ENCODE measurements at regions not wholly inside any gene's neighbourhood (a gene's known extent, or its start where the extent isn't known, plus 50 kb on each side); places are given as distances from the start of the nearest gene placed in this dataset.

GRCh38 chr2:142722086-142722485 lies 155.4 kb upstream of the KYNU start:
- TF ChIP-seq CTCF (IDR thresholded peaks at IDR 0.05): no peak
- Histone ChIP-seq H3K36me3 (ENCODE audit: insufficient read depth in 1 of 2, low read depth in 1 of 2) (no peaks in the 10 kb centered on the region), H3K27me3 (ENCODE audit: insufficient read depth in 3 of 3, low read length in 2 of 3) (no peaks in the 10 kb centered on the region), H3K9me3 (no peaks in the 10 kb centered on the region), H3K4me1 (no peaks in the 10 kb centered on the region), H3K4me3 (no peak overlapping the region), H3K27ac (no peak overlapping the region)
- DNase-seq (no peak), ATAC-seq (no peak)
- 85 to 93% (median 89%) methylated on average over 1 of the region's 1 CpG for WGBS, 3 donors
- intact Hi-C loops (cut with DNase I): no loop called here

GRCh38 chr2:142721015-142721414 lies 156.4 kb upstream of the KYNU start:
- WGBS, 3 donors: 75 to 87% (median 78%) methylated on average over 2 of the region's 2 CpGs
- Histone ChIP-seq H3K27me3 (ENCODE audit: insufficient read depth in 3 of 3, low read length in 2 of 3) (no peaks in the 10 kb centered on the region), H3K9me3 (no peaks in the 10 kb centered on the region), H3K36me3 (ENCODE audit: insufficient read depth in 1 of 2, low read depth in 1 of 2) (no peaks in the 10 kb centered on the region), H3K27ac (no peak overlapping the region), H3K4me1 (no peaks in the 10 kb centered on the region), H3K4me3 (no peak overlapping the region)
- no peak for DNase-seq
- ATAC-seq: no peak
- intact Hi-C loops (cut with DNase I): no loop called here
- no peak for TF ChIP-seq CTCF (IDR thresholded peaks at IDR 0.05)

- Histone ChIP-seq H3K4me3 (no peak overlapping the region), H3K4me1 (no peaks in the 10 kb centered on the region), H3K9me3 (no peaks in the 10 kb centered on the region), H3K27me3 (ENCODE audit: insufficient read depth in 3 of 3, low read length in 2 of 3) (no peaks in the 10 kb centered on the region), H3K36me3 (ENCODE audit: insufficient read depth in 1 of 2, low read depth in 1 of 2) (no peaks in the 10 kb centered on the region), H3K27ac (no peak overlapping the region)
- DNase-seq: no peak
- ATAC-seq: no peak
- intact Hi-C loops (cut with DNase I): no loop called here
- no peak for TF ChIP-seq CTCF (IDR thresholded peaks at IDR 0.05)
- 55 to 58% (median 57%) methylated on average over 7 of the region's 7 CpGs for WGBS, 3 donors
These were observed 158.8 kb upstream of the KYNU start for GRCh38 chr2:142718576-142719155.

GRCh38 chr2:142716463-142717242 lies 160.8 kb upstream of the KYNU start:
- H3K4me3 ChIP-seq: no peak overlapping the region
- intact Hi-C loops (cut with DNase I): no loop called here
- H3K27ac ChIP-seq: no peak overlapping the region
- no peaks in the 10 kb centered on the region for H3K27me3 ChIP-seq (ENCODE audit: insufficient read depth in 3 of 3, low read length in 2 of 3)
- ATAC-seq: no peak
- DNase-seq: no peak
- no peaks in the 10 kb centered on the region for H3K4me1 ChIP-seq
- no peaks in the 10 kb centered on the region for H3K36me3 ChIP-seq (ENCODE audit: insufficient read depth in 1 of 2, low read depth in 1 of 2)
- 42 to 50% (median 50%) methylated on average over 6 of the region's 6 CpGs for WGBS, 3 donors
- no peak for TF ChIP-seq CTCF (IDR thresholded peaks at IDR 0.05)
- H3K9me3 ChIP-seq: no peaks in the 10 kb centered on the region
